Right lobe of liver (tissue), 4 donors: ENCODE measurements at regions not wholly inside any gene's neighbourhood (a gene's known extent, or its start where the extent isn't known, plus 50 kb on each side); places are given as distances from the start of the nearest gene placed in this dataset.

Source experiments
- POLR2A ChIP-seq: fragments of 450-650 bp; IDR thresholded peaks from one replicate; pipeline ENCODE4 v1.6.1; 2017; ENCODE audit warnings: antibody characterized with exemption, mild to moderate bottlenecking
- TF ChIP-seq, protein P1 (sequence below), 4 donors: fragments of 200-600 bp in 3 of 4; fragments of 450-650 bp in 1 of 4; IDR thresholded peaks; one replicate each; pipeline versions ENCODE4 v1.5.1 to v1.8.0; 2016 to 2022; ENCODE audit warnings: antibody characterized with exemption in 4 of 4, mild to moderate bottlenecking in 2 of 4
- donor health status: DM: no; HTN: no; CAD: no.
- donor health status: DM: no; HTN: no; CAD: no.
- donor health status: DM: no; HTN: yes; CAD: no.

DNA sequence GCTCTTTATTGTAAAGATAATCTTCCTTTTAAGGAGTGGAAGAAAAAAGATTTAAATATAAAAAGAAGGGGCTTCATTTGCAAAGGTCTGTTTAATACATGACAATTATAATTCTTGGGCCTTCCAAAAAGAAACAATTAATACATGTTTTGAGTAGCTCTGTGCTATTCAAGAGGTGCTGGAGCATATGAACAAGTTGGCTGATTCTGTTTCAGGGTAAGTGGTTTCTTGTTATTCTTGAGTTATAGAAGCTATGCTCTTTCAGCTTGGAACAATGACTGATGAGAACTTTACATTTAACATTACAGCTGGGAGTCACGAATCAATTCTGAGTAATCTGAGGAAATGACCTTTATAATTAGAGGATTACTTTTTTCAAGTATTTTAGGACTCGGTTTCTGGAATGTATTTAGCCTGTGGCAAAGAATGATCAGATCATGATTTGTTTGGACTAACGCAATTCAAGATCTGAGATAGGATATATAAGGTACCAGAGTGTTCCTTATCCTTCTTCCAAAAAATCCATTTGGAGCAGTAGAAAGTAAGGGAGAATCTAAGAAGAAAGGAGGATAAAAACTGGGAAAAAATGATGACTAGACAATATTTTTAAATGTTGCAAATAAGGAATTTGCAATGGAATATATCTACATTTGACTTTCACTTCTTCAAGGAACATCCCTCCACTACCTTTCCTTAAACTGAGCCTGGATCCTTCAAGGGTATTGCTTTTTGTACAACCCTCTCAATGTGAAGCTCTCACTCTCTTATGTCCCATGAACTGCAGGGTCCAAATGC is 77.1 kb upstream of the KCTD3 start:
- TF ChIP-seq, protein P1, sequence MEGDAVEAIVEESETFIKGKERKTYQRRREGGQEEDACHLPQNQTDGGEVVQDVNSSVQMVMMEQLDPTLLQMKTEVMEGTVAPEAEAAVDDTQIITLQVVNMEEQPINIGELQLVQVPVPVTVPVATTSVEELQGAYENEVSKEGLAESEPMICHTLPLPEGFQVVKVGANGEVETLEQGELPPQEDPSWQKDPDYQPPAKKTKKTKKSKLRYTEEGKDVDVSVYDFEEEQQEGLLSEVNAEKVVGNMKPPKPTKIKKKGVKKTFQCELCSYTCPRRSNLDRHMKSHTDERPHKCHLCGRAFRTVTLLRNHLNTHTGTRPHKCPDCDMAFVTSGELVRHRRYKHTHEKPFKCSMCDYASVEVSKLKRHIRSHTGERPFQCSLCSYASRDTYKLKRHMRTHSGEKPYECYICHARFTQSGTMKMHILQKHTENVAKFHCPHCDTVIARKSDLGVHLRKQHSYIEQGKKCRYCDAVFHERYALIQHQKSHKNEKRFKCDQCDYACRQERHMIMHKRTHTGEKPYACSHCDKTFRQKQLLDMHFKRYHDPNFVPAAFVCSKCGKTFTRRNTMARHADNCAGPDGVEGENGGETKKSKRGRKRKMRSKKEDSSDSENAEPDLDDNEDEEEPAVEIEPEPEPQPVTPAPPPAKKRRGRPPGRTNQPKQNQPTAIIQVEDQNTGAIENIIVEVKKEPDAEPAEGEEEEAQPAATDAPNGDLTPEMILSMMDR (IDR thresholded peaks at IDR 0.05): no peak
- no peak for TF ChIP-seq POLR2A
